ENCODE measurements at regions not wholly inside any gene's neighbourhood (a gene's known extent, or its start where the extent isn't known, plus 50 kb on each side); places are given as distances from the start of the nearest gene placed in this dataset.

- TF ChIP-seq CTCF (conservative IDR thresholded peaks at IDR 0.05) = no peak
- TF ChIP-seq ZFX (IDR thresholded peaks at IDR 0.05) = no peak
These were observed 1132.9 kb upstream of the CDH8 start for GRCh38 chr16:63169100-63169499.

All from C4-2B (cell line).